GM19328 (cell line): ENCODE measurements at regions not wholly inside any gene's neighbourhood (a gene's known extent, or its start where the extent isn't known, plus 50 kb on each side); places are given as distances from the start of the nearest gene placed in this dataset.

Experiments used
- ATAC-seq: cut with Tn5 transposase; IDR thresholded peaks from one replicate; pipeline ENCODE4 v1.9.1; 2021; ENCODE audit warnings: mild to moderate bottlenecking, moderate library complexity; ENCODE audit not compliant: unreplicated experiment

DNA sequence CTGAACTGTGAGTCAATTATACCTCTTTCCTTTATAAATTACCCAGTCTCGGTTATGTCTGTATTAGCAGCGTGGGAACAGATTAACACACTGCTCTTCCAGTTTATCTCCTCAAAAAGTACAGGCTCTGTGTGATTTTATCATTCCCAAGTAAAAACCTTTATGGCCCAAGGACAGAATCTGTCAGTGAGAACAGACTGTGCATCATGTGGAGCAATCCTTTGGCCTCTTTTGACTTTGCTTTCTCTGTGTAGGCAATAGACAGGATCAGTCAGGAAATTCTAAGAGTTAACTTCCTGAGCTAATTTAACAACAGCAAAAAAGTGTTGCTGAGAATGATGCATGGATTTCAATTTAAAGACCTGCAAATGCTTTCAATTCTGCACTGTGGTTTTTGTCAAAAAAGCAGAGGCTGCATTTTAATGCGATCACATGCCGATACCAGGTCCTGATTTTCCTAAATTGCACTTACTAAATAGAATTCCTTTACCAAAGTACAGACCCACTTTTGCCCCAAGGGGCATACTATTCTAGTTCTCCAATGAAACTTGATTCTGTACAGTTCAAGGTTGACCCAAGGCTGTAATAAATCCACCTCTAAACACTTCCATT, 246.7 kb upstream of the MARCKS start:
- no peak for ATAC-seq

DNA sequence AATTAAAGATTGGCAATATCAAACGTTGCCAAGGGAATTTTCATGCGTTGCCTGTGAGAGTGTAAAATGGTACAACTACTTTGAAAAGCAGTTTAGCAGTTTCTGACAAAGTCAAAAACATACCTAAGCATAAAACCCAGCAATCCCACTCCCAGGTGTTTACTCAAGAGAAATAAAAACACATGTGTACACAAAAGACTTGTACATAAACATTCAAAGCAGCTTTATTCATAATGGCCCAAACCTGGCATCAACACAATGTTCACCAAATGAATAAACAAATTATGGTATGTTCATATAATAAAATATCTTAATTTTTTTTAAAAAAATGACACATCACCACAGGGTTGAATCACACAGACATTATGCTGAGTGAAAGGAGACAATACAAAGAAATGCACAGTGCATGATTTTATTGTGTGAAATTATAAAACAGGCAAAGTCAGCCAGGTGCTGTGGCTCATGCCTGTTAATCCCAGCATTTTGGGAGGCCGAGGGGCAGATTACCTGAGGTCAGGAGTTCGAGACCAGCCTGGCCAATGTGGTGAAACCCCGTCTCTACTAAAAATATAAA, 240.4 kb upstream of the MARCKS start:
- no peak for ATAC-seq

DNA sequence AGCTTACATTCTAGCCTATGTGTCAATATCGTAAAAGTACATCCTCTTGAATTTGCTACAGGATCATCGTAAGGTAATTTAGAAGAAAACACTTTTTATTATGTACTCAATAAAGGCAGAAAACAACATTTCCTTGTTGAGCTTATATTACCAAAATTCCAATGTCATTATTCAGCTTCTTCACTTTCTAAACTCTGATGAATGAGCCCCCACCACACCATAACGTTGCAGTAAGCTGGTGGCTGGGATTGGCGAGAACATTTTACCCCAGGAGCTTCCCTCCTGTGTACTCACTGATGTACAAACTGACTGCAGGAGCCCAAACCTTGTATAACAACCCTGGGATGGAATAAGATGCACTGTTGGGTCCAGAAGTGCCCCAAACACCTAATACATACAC, 238.1 kb upstream of the MARCKS start:
- no peak for ATAC-seq

DNA sequence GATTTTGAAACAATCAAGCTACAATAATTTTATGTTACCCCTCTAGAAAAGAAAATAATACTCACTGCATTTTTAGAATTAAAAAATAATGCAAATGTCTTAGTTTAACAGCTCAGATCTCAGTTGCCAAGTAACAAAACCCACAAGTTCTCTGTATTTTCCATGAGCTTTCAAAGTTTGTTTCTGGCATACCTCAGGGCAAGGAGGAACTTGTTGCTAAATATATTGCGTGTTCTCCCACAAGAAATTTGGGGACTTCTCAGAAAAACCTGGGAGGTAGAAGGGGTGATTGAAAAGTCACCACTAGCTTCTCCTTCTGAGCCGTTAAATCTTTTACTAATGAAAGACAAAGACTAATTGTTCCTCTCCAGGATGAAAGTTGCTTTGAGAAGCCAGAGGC, 236.8 kb upstream of the MARCKS start:
- no peak for ATAC-seq

DNA sequence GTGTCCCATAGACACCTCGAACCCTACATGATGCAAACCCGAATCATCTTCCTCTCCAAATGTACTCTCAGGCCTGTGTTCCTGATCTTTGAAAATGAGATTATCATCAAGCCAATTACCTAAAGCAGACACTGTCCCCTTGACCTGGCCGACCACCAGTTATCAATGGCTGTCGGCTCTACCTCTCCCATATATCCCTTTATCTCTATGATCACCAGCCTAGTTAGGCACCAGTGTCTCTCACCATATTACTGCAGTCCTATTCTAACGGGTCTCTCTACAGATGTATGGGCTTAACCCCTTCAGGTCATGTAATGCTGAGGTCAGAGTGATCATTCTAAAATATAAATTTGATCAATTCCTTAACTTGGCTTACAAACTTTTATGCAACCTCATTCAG, 234.9 kb upstream of the MARCKS start:
- no peak for ATAC-seq

DNA sequence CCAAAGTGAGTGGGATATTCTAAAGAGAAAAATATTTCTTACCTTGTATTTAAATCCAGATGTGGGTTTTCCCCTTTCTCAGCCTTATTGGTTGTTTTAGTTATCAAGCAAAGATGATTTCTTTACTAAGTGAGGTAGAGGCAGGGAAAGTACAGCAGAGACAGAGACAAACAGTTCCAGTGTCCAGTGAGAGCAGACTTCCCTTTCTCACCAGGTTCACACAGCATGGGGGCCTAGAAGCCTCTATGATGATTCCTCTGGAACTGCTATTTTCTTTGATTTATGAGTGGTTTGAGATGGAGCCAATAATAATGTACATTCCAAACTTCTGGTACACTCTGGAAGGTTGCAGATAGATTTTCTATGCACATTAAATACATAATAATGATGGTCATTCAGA, 234.0 kb upstream of the MARCKS start:
- ATAC-seq, result no peak

DNA sequence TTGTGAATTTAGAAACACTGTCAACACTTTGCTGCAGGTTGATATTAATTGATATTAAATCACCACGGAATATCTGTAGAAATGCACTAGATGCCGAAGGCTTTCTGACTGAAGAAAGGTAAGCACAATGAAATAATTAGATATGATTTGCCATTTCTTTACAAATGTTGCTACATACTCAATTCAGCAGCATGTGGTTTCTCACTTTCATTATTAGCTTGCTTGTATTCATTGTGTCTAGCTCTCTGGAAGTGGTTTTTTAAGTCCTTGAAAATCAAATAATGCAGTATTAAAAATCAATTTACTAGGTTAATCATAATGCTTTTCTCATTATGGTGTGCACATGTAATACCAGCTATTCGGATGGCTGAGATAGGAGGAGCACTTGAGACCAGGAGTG, 231.3 kb upstream of the MARCKS start:
- peak; percentile 32 for ATAC-seq

DNA sequence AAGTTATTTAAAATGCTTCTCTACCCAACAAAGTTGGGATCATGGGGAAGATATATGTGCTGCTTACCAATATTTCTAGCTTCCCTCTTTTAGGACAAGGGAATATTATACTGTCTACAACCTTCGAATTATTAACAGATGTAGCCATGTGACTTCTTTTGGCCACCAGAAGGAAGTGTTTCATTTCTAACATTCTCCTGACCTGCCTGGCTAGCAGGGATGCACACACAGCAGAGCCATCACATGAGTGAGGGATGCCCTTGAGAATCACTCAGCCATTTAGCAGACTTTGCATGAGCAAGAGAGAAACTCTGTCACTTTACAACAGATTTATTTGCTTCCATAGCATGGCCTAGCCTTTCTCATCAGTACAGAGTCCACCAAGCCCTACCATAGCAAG, 230.7 kb upstream of the MARCKS start:
- peak; percentile 26 for ATAC-seq

DNA sequence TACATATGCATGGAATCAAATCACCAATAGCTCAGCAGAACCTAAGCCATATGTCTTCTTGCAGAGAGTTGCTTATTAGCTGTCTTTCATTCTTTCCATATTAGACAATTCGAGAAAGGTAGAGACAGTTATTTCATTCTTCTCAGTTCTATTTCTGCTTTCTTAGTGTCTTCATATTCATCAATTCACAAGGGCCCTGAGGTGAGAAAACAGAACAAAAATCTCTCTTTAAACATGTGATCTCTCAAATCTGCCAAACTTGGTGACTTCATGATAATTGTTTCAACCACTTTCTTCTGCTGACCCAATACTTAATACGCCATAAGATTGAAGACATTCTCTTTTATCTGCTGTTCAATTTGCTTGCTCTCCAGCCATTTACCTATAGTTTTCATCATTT, 229.7 kb upstream of the MARCKS start:
- ATAC-seq, result no peak

DNA sequence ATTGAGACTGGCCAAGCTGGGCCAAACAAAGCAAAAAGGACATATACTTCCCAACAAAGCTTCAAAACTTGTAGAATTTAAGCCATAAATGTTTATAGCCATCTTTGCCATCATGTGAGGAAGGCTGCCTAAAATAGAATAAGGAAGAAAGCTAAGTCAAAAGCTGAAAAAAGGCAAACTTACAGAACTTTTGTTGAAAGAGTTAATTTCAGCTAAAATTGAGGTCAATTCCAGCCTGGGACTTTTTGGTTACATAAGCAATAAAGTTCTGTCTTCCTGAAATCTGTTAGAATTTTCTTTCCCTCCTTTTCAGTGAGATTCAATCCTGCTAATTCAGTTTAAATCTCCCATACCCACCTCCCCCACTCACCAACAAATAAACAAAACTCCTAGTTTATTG, 227.9 kb upstream of the MARCKS start:
- no peak for ATAC-seq

DNA sequence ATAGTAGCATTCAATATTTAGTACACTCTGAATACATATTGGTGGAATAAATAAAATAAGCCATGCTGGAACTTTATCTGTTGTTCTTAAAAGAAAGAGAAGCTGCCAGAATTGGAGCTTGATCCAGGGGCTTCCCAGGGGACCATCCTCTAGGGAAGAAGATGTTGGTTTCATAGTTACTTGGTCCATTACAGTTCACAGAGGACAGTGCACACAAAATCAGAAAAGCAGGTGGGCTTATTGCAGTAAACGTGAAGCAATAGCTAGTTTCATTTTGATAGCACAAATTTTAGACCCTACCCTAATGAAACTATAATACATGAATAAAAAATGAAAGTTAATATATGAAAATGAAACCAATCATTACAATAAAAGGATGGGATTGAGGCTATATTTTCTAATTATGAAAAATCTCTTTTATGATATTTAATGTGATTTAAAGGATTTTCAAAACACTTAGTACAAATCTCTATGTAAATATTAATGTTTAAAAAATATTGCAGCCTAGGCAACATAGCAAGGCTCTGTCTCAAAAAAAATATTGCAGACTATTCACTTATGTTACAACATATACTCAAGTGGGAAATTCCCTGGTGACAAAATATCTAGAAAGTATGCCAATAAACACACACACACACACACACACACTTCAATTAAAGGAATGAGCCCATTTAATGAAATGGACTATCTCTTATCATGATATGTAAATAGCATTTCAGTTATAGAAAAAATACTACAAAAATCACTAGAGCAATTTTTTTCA, 227.0 kb upstream of the MARCKS start:
- no peak for ATAC-seq

DNA sequence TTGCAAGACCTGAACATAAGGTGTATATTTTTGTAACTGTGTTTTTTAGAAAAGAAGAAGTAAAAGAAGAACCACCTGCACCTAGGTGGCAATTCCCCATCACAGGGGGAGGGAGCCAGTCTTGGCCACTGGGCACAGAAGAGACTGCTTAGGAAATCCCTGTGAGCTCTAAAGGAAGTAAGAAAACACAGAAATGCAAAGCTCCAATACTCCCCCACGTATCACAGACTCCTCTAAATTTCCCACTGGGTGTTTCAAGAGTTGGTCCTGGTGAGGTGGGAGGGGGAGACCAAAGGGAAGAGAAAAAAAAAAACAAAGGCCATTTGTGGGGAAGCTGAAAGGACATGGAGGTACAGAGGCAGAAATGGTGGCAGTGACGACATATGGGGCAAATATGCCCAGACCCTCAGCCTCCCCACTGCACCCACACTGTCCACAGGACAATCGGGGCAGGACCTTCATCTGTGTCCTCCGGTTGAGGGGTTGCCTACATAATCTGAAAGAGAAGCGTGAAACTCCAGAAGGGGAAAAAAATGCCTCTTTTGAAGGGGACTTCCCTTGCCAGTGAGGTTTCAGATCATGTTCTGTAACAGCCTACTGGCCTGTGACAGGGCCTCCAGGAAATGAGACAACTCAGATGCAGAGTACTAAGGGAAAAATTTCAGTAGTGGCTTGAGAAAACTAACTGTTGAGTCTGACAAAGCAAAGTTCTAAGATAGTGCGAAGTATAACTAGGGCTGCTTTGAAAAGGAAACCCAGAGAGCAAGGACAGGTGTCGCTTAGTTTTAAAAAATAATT, 226.2 kb upstream of the MARCKS start:
- ATAC-seq, result peak; percentile 53

DNA sequence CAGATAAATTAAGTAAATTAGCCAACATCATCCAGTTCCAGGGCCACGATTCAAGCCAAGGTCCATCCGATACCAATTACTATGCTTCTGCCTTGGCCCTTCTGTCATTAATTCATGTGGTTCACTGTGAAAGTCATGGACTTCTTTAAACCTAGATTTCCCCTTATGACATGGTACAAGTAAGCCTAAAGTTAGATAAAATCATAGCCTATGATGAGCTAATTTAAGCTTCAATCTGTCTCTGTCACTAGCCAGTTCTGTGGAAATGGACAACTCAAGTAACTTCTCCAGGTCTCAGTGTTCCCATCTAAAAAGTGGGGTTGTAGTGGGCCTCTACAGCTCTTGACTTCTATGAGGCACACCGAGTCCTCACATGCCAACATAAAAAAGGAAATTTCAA, 225.5 kb upstream of the MARCKS start:
- no peak for ATAC-seq

DNA sequence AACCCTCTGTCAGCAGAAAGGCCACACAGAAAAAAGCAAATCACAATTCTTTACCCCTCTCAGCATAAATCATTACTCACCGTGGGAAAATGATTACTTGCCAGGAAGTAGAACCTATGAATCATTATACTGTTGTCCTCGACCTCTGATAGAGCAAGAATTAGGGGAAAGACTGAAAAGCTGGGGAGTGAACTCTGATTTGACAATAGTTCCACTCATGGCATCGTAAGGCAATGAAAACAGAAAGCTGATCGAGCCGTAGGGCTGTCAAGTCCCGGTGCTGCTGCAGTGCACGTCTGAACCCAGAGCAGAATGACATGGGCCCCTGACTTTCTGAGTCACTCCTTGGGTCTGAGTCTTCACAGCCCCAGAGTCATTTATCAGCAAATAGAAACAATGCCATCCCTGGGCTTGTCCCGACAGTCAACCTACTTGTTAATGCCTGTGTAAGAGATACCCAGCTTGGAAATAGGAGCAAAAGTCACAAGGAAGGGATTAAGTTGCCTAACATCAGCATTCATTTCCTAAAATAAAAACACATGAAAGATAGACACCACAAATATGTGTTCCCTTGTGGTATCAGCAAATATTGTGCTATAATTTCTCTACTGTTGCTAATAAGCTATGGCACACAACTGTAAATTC, 224.8 kb upstream of the MARCKS start:
- ATAC-seq, result peak; percentile 25

DNA sequence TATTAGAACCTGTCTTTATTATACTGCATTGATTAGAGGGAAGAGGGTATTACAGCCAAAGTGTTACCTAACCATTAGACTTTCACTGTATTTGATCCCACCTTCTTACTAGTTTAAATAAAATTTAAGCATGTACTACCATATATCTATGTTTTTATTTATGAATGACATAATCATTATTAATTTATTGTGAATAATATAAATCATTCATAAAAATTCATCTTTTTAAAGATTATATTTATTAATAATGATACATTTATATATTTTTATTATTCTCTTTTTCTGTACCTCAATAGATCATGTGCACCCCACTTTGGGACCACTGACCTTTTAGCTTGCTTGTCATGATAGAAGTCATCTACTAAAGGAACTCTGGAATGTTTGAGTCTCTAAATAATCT, 223.5 kb upstream of the MARCKS start:
- ATAC-seq, result no peak

DNA sequence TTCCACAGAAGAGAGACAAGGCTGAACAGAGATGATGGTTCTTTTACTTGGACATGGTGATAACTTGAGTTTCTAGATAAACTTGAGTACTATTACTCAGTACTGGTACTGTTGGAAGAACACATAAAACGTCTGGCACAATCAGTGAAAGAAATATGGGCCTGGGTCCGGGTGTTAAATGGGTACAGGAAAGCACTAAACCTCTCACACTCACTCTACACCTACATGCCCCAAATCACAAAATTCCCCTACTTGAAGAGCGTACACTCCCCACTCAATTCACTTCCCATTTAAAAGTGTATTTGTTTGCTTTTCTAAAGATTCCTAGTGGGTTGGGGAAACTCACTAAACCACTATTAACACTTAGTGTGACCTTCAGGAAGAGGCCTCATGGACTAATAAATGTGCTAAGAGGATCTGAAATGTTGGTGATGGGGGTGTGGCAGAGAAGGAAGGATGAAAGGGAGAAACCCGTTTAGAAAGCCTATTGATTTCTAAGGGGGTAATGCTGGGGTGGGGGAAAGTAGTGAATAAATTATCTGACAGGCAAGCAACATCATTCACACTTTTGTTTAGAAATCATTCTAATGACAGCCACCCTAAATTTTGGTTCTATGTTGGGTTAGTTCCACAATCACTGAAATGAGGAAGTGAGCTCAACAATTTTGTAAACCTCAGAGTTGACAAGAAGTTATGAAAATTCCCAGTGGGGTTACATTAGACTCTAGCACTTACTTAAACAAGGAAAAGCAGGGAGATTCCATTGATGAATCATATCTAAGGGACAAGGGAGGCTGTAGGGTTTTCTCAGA, 222.6 kb upstream of the MARCKS start:
- ATAC-seq, result no peak

DNA sequence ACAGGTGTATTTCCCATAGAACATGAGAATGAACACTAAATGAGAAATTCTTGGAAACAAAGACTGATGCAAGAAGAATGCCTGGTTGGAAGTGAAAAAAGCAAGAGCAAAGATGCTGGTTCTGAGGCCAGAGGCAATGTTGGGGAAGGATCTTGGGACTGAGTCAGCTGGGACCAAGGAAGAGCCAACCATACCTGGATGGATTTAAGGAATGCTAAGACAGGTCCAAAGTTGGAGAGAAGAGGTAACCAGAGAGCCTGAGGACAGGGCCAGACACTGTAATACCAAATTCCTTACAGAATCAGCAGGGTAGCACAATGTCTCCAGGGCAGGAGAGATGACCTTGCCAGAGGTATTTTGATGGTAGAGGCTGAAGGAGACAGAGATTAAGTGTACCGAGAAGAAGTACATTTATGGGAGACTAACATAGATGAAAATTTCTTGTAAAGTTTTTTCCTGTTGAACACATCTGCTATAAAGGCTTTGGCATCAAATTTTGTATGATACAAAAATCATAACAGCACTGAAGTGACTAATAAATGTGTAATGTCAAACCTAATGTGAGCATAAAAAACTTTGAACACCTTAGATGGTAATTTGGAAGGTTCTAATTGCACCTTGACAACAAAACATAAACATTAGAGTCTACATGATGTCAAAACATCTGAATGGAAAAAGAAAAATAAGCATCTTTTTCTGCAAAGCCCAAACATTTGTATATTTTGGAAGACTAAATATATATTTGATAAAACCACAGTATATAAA, 221.7 kb upstream of the MARCKS start:
- no peak for ATAC-seq

DNA sequence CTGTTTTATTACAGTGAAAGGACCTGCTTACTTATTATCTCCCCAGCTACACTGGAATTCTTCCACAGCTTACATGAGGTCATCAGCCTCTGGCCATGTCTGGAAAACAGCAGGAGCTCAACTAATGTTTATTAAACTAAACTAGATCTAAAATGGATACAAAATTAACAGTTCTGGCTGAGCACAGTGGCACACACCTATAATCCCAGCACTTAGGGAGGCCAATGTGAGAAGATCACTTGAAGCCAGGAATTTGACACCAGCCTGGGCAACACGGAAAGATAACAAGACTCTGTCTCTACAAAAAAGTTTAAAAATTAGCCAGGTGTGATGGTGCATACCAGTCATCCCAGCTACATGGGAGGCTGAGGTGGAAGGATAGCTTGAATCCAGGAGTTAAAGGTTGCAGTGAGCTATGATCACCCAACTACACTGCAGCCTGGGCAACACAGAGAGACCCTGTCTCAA, 220.8 kb upstream of the MARCKS start:
- ATAC-seq, result no peak

DNA sequence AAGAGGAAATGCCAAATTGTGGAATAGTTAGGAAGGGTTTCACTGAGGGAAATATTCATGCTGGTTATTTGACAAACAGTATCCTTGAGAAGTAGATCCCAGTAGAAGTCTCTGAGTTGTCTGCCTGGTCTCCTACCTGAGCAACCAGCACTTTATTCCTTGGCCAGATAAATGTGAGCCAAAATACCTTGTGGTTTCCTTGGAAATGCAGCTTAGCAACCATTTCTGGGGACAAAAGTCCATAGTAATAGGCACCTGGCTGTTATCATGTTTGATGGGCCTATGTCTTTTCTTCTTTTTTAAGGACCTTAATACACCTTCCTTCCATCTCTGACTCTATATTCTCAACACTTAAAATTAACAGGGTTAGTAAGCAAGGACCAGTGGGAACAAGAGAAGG, 217.1 kb upstream of the MARCKS start:
- no peak for ATAC-seq
